Kidney epithelial cell (primary cell): ENCODE measurements at regions not wholly inside any gene's neighbourhood (a gene's known extent, or its start where the extent isn't known, plus 50 kb on each side); places are given as distances from the start of the nearest gene placed in this dataset.

ENCODE experiments used
- DNase-seq: peaks from one replicate; pipeline ENCODE4 v3.0.0-alpha.2; 2010; ENCODE audit warnings: low read depth
- H3K27me3 ChIP-seq: 2 replicates; pipeline ENCODE4 v1.6.0; 2011; ENCODE audit warnings: low read length; ENCODE audit not compliant: control insufficient read depth, insufficient read depth
- H3K36me3 ChIP-seq: 2 replicates; pipeline ENCODE4 v1.5.1; 2011; ENCODE audit warnings: low read length; ENCODE audit not compliant: control insufficient read depth, insufficient read depth
- H3K4me3 ChIP-seq: 2 replicates; pipeline ENCODE4 v1.5.1; 2011; ENCODE audit warnings: low read depth, mild to moderate bottlenecking, control low read depth, low read length
- CTCF ChIP-seq: IDR thresholded peaks from 2 replicates; pipeline ENCODE4 v1.5.1; 2011; ENCODE audit warnings: mild to moderate bottlenecking, moderate library complexity, low read length, control low read depth, inconsistent platforms; ENCODE audit not compliant: insufficient read depth, poor library complexity, severe bottlenecking

GRCh38 chr11:127242676-127243075, 242.1 kb upstream of the KIRREL3 start:
- H3K36me3 ChIP-seq = no peaks in the 10 kb centered on the region
- DNase-seq = no peak
- H3K4me3 ChIP-seq = no peak overlapping the region
- peaks cover 2% of the 10 kb centered on the region for H3K27me3 ChIP-seq
- no peak for TF ChIP-seq CTCF

GRCh38 chr11:127238321-127238720, 237.8 kb upstream of the KIRREL3 start:
- peaks cover 2% of the 10 kb centered on the region for H3K27me3 ChIP-seq
- no peak for DNase-seq

DNA sequence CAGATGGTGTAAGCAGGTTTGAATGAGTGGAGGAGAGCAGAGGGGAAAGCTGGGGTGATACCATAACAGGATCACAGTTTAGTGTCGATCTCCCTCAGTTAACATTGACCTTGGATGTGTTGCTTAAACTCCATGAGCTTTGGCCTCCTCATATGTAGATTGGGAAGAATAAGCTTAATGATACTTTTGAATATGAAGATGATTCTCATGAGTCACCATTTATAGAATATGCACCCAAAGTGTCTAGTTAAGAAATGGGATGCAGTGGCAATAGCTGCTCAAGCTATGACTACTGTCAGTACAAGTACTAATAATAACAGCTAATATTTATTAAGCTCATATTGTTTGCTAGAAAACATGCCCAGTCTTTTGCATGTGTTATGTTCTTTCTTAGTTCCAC, 236.2 kb upstream of the KIRREL3 start:
- DNase-seq = no peak
- Histone ChIP-seq H3K4me3 (no peak overlapping the region), H3K36me3 (no peaks in the 10 kb centered on the region), H3K27me3 (no peaks in the 10 kb centered on the region)
- TF ChIP-seq CTCF = no peak

More at GRCh38 chr11:127238321-127238720, 237.8 kb upstream of the KIRREL3 start:
- Histone ChIP-seq H3K4me3 (no peak overlapping the region), H3K36me3 (no peaks in the 10 kb centered on the region)
- TF ChIP-seq CTCF = no peak

DNA sequence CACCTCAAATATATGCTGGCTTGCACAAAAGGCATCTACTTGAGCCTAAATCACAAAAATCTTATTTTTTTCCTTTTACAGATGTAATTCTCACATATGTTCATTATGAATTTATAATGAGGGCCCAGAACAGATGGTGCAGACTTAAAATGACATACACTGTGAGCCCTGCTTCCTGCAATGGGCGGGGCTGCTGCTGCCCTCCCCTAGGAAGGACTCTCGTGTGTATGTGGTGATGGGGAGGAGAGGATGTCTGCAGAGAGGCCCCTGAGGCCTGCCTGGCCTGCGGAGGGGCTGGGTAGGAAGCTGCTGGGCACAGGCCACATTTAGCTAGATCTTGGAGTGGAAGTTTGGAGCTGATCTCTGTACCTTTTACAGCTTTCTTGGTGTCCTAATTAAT, 233.4 kb upstream of the KIRREL3 start:
- no peaks in the 10 kb centered on the region for H3K27me3 ChIP-seq
- no peak for DNase-seq
- no peak for TF ChIP-seq CTCF
- H3K36me3 ChIP-seq = no peaks in the 10 kb centered on the region
- H3K4me3 ChIP-seq = no peak overlapping the region

GRCh38 chr11:127230392-127230791, 229.8 kb upstream of the KIRREL3 start:
- no peak for DNase-seq
- H3K27me3 ChIP-seq = no peaks in the 10 kb centered on the region
- no peaks in the 10 kb centered on the region for H3K36me3 ChIP-seq
- TF ChIP-seq CTCF = no peak
- H3K4me3 ChIP-seq = no peak overlapping the region

DNA sequence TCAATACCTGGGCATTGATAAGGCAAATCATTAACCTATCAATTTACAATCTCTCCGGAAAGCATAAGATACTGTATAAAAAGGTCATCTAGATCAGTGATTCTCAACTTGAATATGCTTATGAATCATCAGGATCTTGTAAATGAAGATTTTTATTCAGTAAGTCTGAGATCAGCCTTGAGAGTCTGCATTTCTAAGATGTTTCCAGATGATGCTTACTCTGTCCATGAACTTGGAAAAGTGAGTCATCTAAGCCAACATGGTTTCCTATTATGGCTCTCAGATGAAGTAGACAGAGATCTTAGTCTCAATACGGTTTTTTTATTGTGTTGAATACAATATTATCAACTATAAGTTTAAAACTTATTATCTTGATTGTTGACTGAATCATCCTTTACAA, 226.4 kb upstream of the KIRREL3 start:
- no peak for TF ChIP-seq CTCF
- Histone ChIP-seq H3K36me3 (no peaks in the 10 kb centered on the region), H3K27me3 (no peaks in the 10 kb centered on the region), H3K4me3 (no peak overlapping the region)
- DNase-seq = no peak
